ENCODE measurements at regions not wholly inside any gene's neighbourhood (a gene's known extent, or its start where the extent isn't known, plus 50 kb on each side); places are given as distances from the start of the nearest gene placed in this dataset.

DNA sequence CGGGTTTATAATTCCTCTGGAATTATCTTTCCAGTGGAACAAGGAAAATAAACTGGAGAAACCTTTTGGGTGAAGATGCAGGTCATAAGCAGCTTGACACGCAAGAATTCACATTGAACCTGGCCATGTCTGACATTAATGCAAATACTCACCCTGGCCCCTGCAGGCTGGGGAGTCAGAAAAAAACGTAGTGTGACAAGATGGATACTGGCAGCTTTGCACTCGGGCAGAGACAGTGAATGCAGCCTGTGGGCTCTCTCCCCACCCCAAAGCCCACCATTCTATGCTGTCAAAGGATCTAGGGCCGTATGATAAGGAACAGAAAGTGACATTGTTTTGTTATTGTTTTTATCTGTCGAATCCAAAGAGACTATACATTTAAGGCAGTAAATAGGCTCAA is 223.1 kb downstream of the RBM43 start:
- no peak overlapping the region for H3K27ac ChIP-seq (ENCODE audit: low read length)
- intact Hi-C loops (cut with micrococcal nuclease), result no loop called here
- no peaks in the 10 kb centered on the region for H3K36me3 ChIP-seq (ENCODE audit: low read depth, low read length)
- no peaks in the 10 kb centered on the region for H3K79me2 ChIP-seq (ENCODE audit: low read length)
- no TSS peak for BruUV-seq (replicated peaks)
- H3K4me3 ChIP-seq (ENCODE audit: low read length), result no peak overlapping the region
- H3K4me2 ChIP-seq (ENCODE audit: low read length), result no peak overlapping the region
- no peak overlapping the region for H3K9ac ChIP-seq (ENCODE audit: low read length)
- POLR2A ChIA-PET (ENCODE audit: unreplicated experiment), result no interaction called here
- no peaks in the 10 kb centered on the region for H3K9me3 ChIP-seq (ENCODE audit: low read length)
- peaks cover 12% of the 10 kb centered on the region for H3K4me1 ChIP-seq (ENCODE audit: insufficient read depth, low read length)
- DNase-seq, result no peak
- ATAC-seq, result no peak
- H3F3A ChIP-seq (ENCODE audit: low read length, unreplicated experiment), result no peaks in the 10 kb centered on the region
- no peaks in the 10 kb centered on the region for H3K27me3 ChIP-seq (ENCODE audit: low read length)
- no peaks in the 10 kb centered on the region for H3K9me2 ChIP-seq (replicated peaks; ENCODE audit: low read length)
- CTCF ChIA-PET, result no interaction called here
- no peak overlapping the region for H2AFZ ChIP-seq (ENCODE audit: low read length)
- no peak for TF ChIP-seq EZH2 (IDR thresholded peaks at IDR 0.05; ENCODE audit: low read length, unreplicated experiment)
- TF ChIP-seq, protein P1, sequence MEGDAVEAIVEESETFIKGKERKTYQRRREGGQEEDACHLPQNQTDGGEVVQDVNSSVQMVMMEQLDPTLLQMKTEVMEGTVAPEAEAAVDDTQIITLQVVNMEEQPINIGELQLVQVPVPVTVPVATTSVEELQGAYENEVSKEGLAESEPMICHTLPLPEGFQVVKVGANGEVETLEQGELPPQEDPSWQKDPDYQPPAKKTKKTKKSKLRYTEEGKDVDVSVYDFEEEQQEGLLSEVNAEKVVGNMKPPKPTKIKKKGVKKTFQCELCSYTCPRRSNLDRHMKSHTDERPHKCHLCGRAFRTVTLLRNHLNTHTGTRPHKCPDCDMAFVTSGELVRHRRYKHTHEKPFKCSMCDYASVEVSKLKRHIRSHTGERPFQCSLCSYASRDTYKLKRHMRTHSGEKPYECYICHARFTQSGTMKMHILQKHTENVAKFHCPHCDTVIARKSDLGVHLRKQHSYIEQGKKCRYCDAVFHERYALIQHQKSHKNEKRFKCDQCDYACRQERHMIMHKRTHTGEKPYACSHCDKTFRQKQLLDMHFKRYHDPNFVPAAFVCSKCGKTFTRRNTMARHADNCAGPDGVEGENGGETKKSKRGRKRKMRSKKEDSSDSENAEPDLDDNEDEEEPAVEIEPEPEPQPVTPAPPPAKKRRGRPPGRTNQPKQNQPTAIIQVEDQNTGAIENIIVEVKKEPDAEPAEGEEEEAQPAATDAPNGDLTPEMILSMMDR (conservative IDR thresholded peaks at IDR 0.05; ENCODE audit: low read depth, low read length), result no peak
- TF ChIP-seq EZH2phosphoT487 (IDR thresholded peaks at IDR 0.05; ENCODE audit: borderline replicate concordance, low read length), result no peak
- no peaks in the 10 kb centered on the region for H4K20me1 ChIP-seq (ENCODE audit: low read length)

DNA sequence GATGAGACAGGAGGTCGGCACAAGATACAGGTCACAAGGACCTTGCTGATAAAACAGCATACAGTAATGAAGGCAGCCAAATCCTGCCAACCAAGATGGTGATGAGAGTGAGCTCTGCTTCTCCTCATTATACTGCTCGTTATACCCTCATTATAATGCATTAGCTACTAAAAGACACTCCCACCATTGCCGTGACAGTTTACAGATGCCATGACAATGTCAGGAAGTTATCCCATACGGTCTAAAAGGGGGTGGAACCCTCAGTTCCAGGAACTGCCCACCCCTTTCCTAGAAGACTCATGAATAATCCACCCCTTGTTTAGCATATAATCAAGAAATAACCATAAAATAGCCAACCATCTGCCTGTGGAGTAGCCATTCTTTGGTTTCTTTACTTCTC is 224.2 kb downstream of the RBM43 start:
- Histone ChIP-seq H3K27ac (ENCODE audit: low read length) (no peak overlapping the region), H4K20me1 (ENCODE audit: low read length) (no peaks in the 10 kb centered on the region), H3K4me3 (ENCODE audit: low read length) (no peak overlapping the region), H3K9me2 (replicated peaks; ENCODE audit: low read length) (no peaks in the 10 kb centered on the region), H3K36me3 (ENCODE audit: low read depth, low read length) (no peaks in the 10 kb centered on the region), H2AFZ (ENCODE audit: low read length) (no peak overlapping the region), H3K9ac (ENCODE audit: low read length) (no peak overlapping the region), H3K79me2 (ENCODE audit: low read length) (no peaks in the 10 kb centered on the region), H3K27me3 (ENCODE audit: low read length) (no peaks in the 10 kb centered on the region), H3K4me1 (ENCODE audit: insufficient read depth, low read length) (peaks cover 8% of the 10 kb centered on the region), H3F3A (ENCODE audit: low read length, unreplicated experiment) (no peaks in the 10 kb centered on the region), H3K4me2 (ENCODE audit: low read length) (no peak overlapping the region), H3K9me3 (ENCODE audit: low read length) (no peaks in the 10 kb centered on the region)
- BruUV-seq (replicated peaks), result no TSS peak
- ChIA-PET CTCF (no interaction called here), POLR2A (ENCODE audit: unreplicated experiment) (no interaction called here)
- DNase-seq (no peak), ATAC-seq (no peak)
- intact Hi-C loops (cut with micrococcal nuclease), result no loop called here
- TF ChIP-seq EZH2 (IDR thresholded peaks at IDR 0.05; ENCODE audit: low read length, unreplicated experiment) (no peak), EZH2phosphoT487 (IDR thresholded peaks at IDR 0.05; ENCODE audit: borderline replicate concordance, low read length) (no peak)
- TF ChIP-seq, protein P1 (conservative IDR thresholded peaks at IDR 0.05; ENCODE audit: low read depth, low read length), result no peak

DNA sequence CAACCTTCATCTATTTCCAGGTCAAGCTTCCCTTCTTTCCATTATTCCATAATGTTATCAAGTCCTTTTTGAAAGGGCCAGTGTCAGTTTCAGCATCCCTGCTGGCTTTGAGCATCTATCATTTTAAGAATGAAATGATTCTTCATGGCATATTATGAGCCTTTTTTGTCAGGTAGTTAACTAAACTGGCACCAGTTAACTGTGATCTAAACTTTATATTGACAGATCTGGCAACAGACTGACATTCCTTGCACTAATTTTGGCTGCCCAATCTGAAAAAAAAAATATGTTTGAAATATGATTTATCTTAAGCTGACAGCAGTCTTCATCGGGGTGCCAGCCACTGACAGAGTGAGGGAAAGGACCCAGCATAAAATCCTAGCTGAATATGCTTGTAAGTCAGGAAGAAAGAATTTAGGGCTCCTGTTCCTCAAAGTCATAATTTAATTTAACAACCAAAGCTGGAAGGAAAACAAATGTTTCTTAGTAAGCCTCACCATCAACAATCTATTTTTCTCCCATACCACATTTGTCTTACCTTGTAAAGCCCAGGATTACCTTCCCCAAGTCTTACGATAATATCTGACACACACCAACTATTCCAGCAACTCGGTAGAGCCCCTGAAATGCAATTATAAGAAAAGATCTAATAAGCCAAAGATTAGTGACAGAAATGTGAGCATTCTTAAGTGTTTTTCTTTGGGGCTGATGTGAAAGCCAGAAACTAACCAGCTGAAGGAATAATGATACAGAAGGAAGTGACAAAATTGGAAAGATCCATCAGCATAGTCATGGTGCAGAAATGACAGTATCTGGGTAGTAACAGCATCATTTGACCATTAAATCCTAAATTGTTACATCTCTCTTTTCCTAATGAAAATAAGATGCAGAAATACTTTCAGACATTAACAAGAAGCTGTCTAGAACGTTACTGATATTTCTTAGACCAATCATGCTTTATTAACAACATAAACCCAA is 228.1 kb downstream of the RBM43 start:
- no TSS peak for BruUV-seq (replicated peaks)
- Histone ChIP-seq H2AFZ (ENCODE audit: low read length) (no peak overlapping the region), H3K36me3 (ENCODE audit: low read depth, low read length) (no peaks in the 10 kb centered on the region), H3K9ac (ENCODE audit: low read length) (no peak overlapping the region), H3K4me1 (ENCODE audit: insufficient read depth, low read length) (peaks cover 10% of the 10 kb centered on the region; the same call in 1 of the 2 replicates), H3F3A (ENCODE audit: low read length, unreplicated experiment) (no peaks in the 10 kb centered on the region), H3K79me2 (ENCODE audit: low read length) (no peaks in the 10 kb centered on the region), H3K4me3 (ENCODE audit: low read length) (no peak overlapping the region), H3K27ac (ENCODE audit: low read length) (no peak overlapping the region), H3K27me3 (ENCODE audit: low read length) (no peaks in the 10 kb centered on the region), H3K9me2 (replicated peaks; ENCODE audit: low read length) (no peaks in the 10 kb centered on the region), H3K9me3 (ENCODE audit: low read length) (no peaks in the 10 kb centered on the region), H4K20me1 (ENCODE audit: low read length) (no peaks in the 10 kb centered on the region), H3K4me2 (ENCODE audit: low read length) (no peak overlapping the region)
- DNase-seq (no peak), ATAC-seq (no peak)
- ChIA-PET POLR2A (ENCODE audit: unreplicated experiment) (no interaction called here), CTCF (interaction anchor here (0.7 kb wide), 1 partner anchor 27 kb away, joined by 3 read pairs; no protein-coding TSS in a partner anchor)
- TF ChIP-seq EZH2phosphoT487 (IDR thresholded peaks at IDR 0.05; ENCODE audit: borderline replicate concordance, low read length) (no peak), EZH2 (IDR thresholded peaks at IDR 0.05; ENCODE audit: low read length, unreplicated experiment) (no peak)
- TF ChIP-seq, protein P1 (conservative IDR thresholded peaks at IDR 0.05; ENCODE audit: low read depth, low read length), result no peak
- intact Hi-C loops (cut with micrococcal nuclease), result no loop called here

All from PC-3 (cell line).